ENCODE measurements at regions not wholly inside any gene's neighbourhood (a gene's known extent, or its start where the extent isn't known, plus 50 kb on each side); places are given as distances from the start of the nearest gene placed in this dataset.
A peak's percentile ranks its signal among the peaks of the same experiment; 100 is the strongest.

DNA sequence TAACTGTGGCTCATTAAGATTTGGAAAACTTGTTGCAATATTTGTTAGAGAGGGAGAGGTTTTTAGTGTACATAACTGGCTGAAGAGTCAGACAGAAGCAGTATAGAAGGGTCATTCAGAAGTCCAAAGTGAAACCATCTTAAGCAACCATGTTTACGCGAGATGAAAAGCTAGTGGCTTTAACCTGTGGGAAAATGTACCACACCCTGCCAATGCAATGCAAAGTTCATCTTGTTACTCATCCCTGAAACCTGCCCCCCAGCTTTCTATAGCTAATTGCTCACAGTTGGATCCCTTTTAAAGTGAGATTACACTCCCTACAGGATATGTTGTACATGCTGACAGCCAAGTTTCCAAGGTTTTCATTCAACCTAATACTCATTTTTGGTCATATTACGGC lies 96.7 kb upstream of the RAPGEF2 start:
- Histone ChIP-seq H3K9me3 (no peaks in the 10 kb centered on the region), H3K27me3 (no peaks in the 10 kb centered on the region), H3K4me1 (peaks cover 9 to 43% (median 15%) of the 10 kb centered on the region in 4 donors), H3K36me3 (no peaks in the 10 kb centered on the region), H3K4me3 (no peak overlapping the region), H3K27ac (peak overlapping the region; percentile 27 to 68 (median 46))
- 65 to 73% methylated on average over 3 of the region's 3 CpGs for WGBS, 2 donors (ENCODE audit: low coverage in 1 of 2)
- TF ChIP-seq, protein P1, sequence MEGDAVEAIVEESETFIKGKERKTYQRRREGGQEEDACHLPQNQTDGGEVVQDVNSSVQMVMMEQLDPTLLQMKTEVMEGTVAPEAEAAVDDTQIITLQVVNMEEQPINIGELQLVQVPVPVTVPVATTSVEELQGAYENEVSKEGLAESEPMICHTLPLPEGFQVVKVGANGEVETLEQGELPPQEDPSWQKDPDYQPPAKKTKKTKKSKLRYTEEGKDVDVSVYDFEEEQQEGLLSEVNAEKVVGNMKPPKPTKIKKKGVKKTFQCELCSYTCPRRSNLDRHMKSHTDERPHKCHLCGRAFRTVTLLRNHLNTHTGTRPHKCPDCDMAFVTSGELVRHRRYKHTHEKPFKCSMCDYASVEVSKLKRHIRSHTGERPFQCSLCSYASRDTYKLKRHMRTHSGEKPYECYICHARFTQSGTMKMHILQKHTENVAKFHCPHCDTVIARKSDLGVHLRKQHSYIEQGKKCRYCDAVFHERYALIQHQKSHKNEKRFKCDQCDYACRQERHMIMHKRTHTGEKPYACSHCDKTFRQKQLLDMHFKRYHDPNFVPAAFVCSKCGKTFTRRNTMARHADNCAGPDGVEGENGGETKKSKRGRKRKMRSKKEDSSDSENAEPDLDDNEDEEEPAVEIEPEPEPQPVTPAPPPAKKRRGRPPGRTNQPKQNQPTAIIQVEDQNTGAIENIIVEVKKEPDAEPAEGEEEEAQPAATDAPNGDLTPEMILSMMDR (IDR thresholded peaks at IDR 0.05), result no peak
- no peak for TF ChIP-seq EP300 (IDR thresholded peaks at IDR 0.05; ENCODE audit: low read depth)
- peak in 2 of 3 donors; percentile 16 to 40 for TF ChIP-seq POLR2AphosphoS5 (IDR thresholded peaks at IDR 0.05)
- TF ChIP-seq POLR2A (IDR thresholded peaks at IDR 0.05), result no peak
- DNase-seq, result peak; percentile 51
- in situ Hi-C loops (cut with MboI; ENCODE audit: low pct_ligation_motif_present in 1 of 4, low pct_unique_long_range_greater_than_20kb in 1 of 4, low sequenced_read_pairs in 3 of 4) (no loop called here), intact Hi-C loops (cut with DNase I; ENCODE audit: low total_unique reads) (no loop called here)

GRCh38 chr4:159008671-159009070 lies 94.2 kb upstream of the RAPGEF2 start:
- intact Hi-C loops (cut with DNase I; ENCODE audit: low total_unique reads), result no loop called here
- H3K27ac ChIP-seq, result no peak overlapping the region
- no peaks in the 10 kb centered on the region for H3K9me3 ChIP-seq
- H3K36me3 ChIP-seq, result no peaks in the 10 kb centered on the region
- in situ Hi-C loops (cut with MboI; ENCODE audit: low pct_ligation_motif_present in 1 of 4, low pct_unique_long_range_greater_than_20kb in 1 of 4, low sequenced_read_pairs in 3 of 4), result no loop called here
- no peak overlapping the region for H3K4me3 ChIP-seq
- DNase-seq, result no peak
- no peak for TF ChIP-seq POLR2AphosphoS5 (IDR thresholded peaks at IDR 0.05)
- no peak for TF ChIP-seq EP300 (IDR thresholded peaks at IDR 0.05; ENCODE audit: low read depth)
- TF ChIP-seq POLR2A (IDR thresholded peaks at IDR 0.05), result no peak
- TF ChIP-seq, protein P1 (IDR thresholded peaks at IDR 0.05), result no peak
- H3K27me3 ChIP-seq, result no peaks in the 10 kb centered on the region
- WGBS, 2 donors (ENCODE audit: low coverage in 1 of 2), result 33 to 46% methylated on average over 1 of the region's 1 CpG
- peaks cover 6 to 24% (median 10%) of the 10 kb centered on the region in 4 donors for H3K4me1 ChIP-seq

- in situ Hi-C loops (cut with MboI; ENCODE audit: low pct_ligation_motif_present in 1 of 4, low pct_unique_long_range_greater_than_20kb in 1 of 4, low sequenced_read_pairs in 3 of 4), result no loop called here
- intact Hi-C loops (cut with DNase I; ENCODE audit: low total_unique reads), result no loop called here
- Histone ChIP-seq H3K9me3 (no peaks in the 10 kb centered on the region), H3K4me1 (peaks cover 5 to 20% (median 7%) of the 10 kb centered on the region in 4 donors), H3K4me3 (no peak overlapping the region), H3K27me3 (no peaks in the 10 kb centered on the region), H3K27ac (no peak overlapping the region), H3K36me3 (no peaks in the 10 kb centered on the region)
- TF ChIP-seq POLR2AphosphoS5 (IDR thresholded peaks at IDR 0.05), result no peak
- DNase-seq, result no peak
- 92 to 93% methylated on average over 4 of the region's 4 CpGs for WGBS, 2 donors (ENCODE audit: low coverage in 1 of 2)
Observed at GRCh38 chr4:159009521-159009920, 93.4 kb upstream of the RAPGEF2 start.

DNA sequence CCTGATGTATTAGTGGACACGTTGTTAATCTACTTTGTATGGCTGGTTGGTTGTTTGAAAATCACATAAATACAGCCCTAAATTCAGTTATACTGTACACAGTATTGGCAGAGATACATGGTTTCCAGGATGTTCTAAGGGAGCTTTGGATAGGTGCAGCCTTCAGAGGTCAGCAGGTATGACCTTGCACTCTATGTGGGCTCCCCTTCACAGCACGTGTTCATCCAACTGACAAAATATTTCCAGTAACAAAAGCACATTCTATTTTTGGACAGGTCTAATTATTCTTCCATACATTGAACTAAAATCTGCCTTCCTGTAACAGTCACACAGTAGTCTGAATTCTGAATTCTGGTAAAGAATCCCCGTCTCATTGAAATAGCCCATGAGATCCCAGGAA lies 92.8 kb upstream of the RAPGEF2 start:
- TF ChIP-seq POLR2A (IDR thresholded peaks at IDR 0.05) (no peak), EP300 (IDR thresholded peaks at IDR 0.05; ENCODE audit: low read depth) (no peak), POLR2AphosphoS5 (IDR thresholded peaks at IDR 0.05) (no peak)
- TF ChIP-seq, protein P1 (IDR thresholded peaks at IDR 0.05), result no peak
- intact Hi-C loops (cut with DNase I; ENCODE audit: low total_unique reads) (no loop called here), in situ Hi-C loops (cut with MboI; ENCODE audit: low pct_ligation_motif_present in 1 of 4, low pct_unique_long_range_greater_than_20kb in 1 of 4, low sequenced_read_pairs in 3 of 4) (no loop called here)
- H3K27ac ChIP-seq, result peak overlapping the region in 1 of 4 donors; percentile 15
- no peaks in the 10 kb centered on the region for H3K27me3 ChIP-seq
- H3K36me3 ChIP-seq, result no peaks in the 10 kb centered on the region
- DNase-seq, result no peak
- H3K4me3 ChIP-seq, result no peak overlapping the region
- H3K9me3 ChIP-seq, result no peaks in the 10 kb centered on the region
- peaks cover 5 to 20% (median 7%) of the 10 kb centered on the region in 4 donors for H3K4me1 ChIP-seq
- WGBS, 2 donors (ENCODE audit: low coverage in 1 of 2), result 36 to 67% methylated on average over 1 to 3 of the region's 3 CpGs

Data from transverse colon (tissue), 4 donors.